GM20000 (cell line): ENCODE measurements at regions not wholly inside any gene's neighbourhood (a gene's known extent, or its start where the extent isn't known, plus 50 kb on each side); places are given as distances from the start of the nearest gene placed in this dataset.

Experiments
- DNase-seq: peaks from one replicate; pipeline ENCODE4 v3.0.0; 2012; ENCODE audit warnings: low spot score
- CTCF ChIP-seq: IDR thresholded peaks from 2 replicates; pipeline ENCODE4 v1.5.1; 2012; ENCODE audit warnings: mild to moderate bottlenecking, control low read depth; ENCODE audit errors: extremely low read depth, missing control alignments

- DNase-seq: no peak
- no peak for TF ChIP-seq CTCF
Measured at GRCh38 chr17:5874486-5874885, 195.7 kb upstream of the WSCD1 start.

DNA sequence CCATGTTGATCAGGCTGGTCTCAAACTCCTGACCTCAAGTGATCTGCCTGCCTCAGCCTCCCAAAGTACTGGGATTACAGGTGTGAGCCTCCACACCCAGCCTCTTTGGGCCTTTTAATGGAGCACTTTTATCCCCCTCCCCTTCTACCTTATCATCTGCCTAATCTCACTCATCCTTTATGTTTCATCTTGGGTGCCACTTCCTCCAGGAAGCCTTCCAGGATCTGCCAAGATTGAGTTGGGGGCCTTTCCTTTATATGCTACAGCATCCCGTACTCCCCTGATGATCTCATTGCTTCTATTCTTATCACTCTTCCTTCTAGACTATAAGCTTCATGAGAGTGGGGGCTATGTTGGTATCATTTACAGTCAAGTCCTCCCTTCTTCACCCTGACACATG, 192.8 kb upstream of the WSCD1 start:
- no peak for DNase-seq
- no peak for TF ChIP-seq CTCF

- no peak for TF ChIP-seq CTCF
- DNase-seq: no peak
Measured at GRCh38 chr17:5877948-5878347, 192.2 kb upstream of the WSCD1 start.

GRCh38 chr17:5881849-5882248, 188.3 kb upstream of the WSCD1 start:
- TF ChIP-seq CTCF: no peak
- no peak for DNase-seq

DNA sequence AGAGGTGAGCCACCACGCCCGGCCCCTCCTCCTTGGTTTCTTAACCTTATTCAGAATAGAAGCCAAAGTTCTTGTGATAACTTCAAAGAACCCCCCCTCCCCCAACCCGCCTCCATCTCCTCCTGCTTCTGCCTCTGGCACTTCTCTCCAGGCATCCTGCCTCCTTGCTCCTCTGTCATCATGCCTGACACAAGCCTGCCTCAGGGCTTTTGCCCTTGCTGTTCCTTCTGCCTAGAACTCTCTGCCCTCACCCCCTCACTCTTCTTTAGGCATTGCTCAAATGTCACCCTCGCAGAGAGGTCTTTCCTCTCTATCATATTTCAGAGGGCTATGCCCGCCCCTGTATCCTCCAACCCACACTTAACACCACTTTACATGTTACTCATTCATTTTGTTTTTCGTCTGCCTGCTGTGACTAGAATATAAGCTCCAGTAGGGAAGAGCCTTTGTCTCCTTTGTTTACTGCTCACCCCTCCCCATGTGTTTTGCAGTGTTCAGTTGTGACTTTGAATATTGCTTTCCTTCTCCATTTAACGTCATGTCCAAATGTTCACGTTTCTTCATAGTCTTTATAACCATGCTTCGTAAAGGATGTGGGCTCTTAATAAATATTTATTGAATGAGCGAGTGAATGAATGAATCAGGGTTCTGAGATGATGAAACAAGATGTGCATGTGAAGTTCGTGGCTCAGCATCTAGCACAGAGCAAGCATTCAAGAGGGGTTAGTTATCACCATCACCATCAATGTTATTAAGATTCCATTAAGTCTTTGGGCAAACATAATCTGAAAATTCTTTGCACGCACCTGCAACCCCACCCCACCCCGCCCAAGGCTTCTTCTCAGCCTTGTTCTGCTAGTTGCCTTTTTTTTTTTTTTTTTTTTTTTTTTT, 186.2 kb upstream of the WSCD1 start:
- no peak for DNase-seq
- no peak for TF ChIP-seq CTCF

DNA sequence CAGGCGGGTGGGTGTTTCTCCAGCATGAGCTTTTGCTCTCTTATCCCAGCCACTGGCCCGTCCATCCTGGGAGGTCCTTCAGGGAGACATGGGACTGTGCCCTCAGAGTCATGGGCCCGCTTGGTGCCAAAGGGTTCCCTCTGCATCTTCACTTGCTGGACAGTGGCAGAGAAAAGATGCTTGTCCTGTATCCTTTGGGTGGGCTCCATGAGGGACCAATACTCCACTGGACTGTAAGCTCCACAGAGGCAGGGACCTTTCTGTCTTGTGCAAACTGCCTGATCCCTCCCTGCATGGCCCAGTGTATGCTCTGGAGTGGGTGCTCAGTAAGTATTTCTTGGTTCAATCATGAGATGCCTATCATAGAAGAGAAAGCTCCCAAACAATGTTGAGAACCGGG, 184.8 kb upstream of the WSCD1 start:
- DNase-seq: no peak
- no peak for TF ChIP-seq CTCF

GRCh38 chr17:5888811-5889210, 181.4 kb upstream of the WSCD1 start:
- DNase-seq: no peak
- no peak for TF ChIP-seq CTCF
